Esophagus muscularis mucosa (tissue), 4 donors: ENCODE measurements at regions not wholly inside any gene's neighbourhood (a gene's known extent, or its start where the extent isn't known, plus 50 kb on each side); places are given as distances from the start of the nearest gene placed in this dataset.

Experiments used
- DNase-seq: peaks from one replicate; pipeline ENCODE4 v3.0.0-alpha.2; 2017; ENCODE audit errors: extremely low spot score
- H3K27ac ChIP-seq, 4 donors: fragments of 200-600 bp; sonication (generic); replicated peaks in 1 of 4; 1 replicate in 3 of 4; 2 replicates in 1 of 4; pipeline ENCODE4 v1.5.1; 2016 to 2019; ENCODE audit warnings: mild to moderate bottlenecking in 1 of 4
- H3K27me3 ChIP-seq, 4 donors: fragments of 200-600 bp; sonication (generic); one replicate each; pipeline versions ENCODE4 v1.5.1 to v1.6.0; 2016 to 2019
- H3K36me3 ChIP-seq, 4 donors: fragments of 200-600 bp; sonication (generic); one replicate each; pipeline ENCODE4 v1.5.1; 2016 to 2019
- H3K4me1 ChIP-seq, 4 donors: fragments of 200-600 bp; sonication (generic); one replicate each; pipeline ENCODE4 v1.5.1; 2016 to 2019
- H3K4me3 ChIP-seq, 4 donors: fragments of 200-600 bp; sonication (generic); 1 replicate in 2 of 4; 2 replicates in 2 of 4; pipeline ENCODE4 v1.5.1; 2016 to 2019; ENCODE audit warnings: mild to moderate bottlenecking in 4 of 4, moderate library complexity in 1 of 4
- H3K9me3 ChIP-seq, 4 donors: fragments of 200-600 bp; sonication (generic); 1 replicate in 3 of 4; 2 replicates in 1 of 4; pipeline ENCODE4 v1.5.1; 2016 to 2019
- CTCF ChIP-seq, 3 experiments: fragments of 200-600 bp in 2 of 3; fragments of 450-650 bp in 1 of 3; sonication (generic) in 2 of 3; IDR thresholded peaks; one replicate each; pipeline ENCODE4 v1.5.1; 2017 to 2019; ENCODE audit warnings: antibody characterized with exemption in 3 of 3, mild to moderate bottlenecking in 2 of 3, moderate library complexity in 1 of 3
- EP300 ChIP-seq: sonication (generic); formaldehyde crosslinking; IDR thresholded peaks from one replicate; pipeline ENCODE4 v1.6.1; 2017; ENCODE audit warnings: antibody characterized with exemption
- POLR2A ChIP-seq: fragments of 450-650 bp; IDR thresholded peaks from one replicate; pipeline ENCODE4 v1.6.1; 2017; ENCODE audit warnings: antibody characterized with exemption, moderate library complexity, mild to moderate bottlenecking, low read depth
- POLR2AphosphoS5 ChIP-seq, 2 donors: sonication (generic); formaldehyde crosslinking; IDR thresholded peaks; one replicate each; pipeline ENCODE4 v1.6.1; 2017; ENCODE audit warnings: antibody characterized with exemption in 2 of 2
- WGBS: methylation state at CpG from one replicate; pipeline ENCODE4 v1.1.5; 2018; 5-methylcytosine and 5-hydroxymethylcytosine counted together
- intact Hi-C: fragments of 100-400 bp; cut with DNase I; formaldehyde crosslinking; loops from one replicate; pipeline ENCODE4 v1.15.1; 2023

- no peak for DNase-seq
- no peak overlapping the region for H3K27ac ChIP-seq
- H3K36me3 ChIP-seq, result no peaks in the 10 kb centered on the region
- no peak overlapping the region for H3K4me3 ChIP-seq
- no peaks in the 10 kb centered on the region for H3K9me3 ChIP-seq
- intact Hi-C loops, result no loop called here
- no peak for TF ChIP-seq POLR2AphosphoS5 (IDR thresholded peaks at IDR 0.05)
- no peak for TF ChIP-seq POLR2A
- no peak for TF ChIP-seq EP300
- no peak for TF ChIP-seq CTCF (IDR thresholded peaks at IDR 0.05)
- 90% methylated on average over 7 of the region's 7 CpGs for WGBS
- H3K4me1 ChIP-seq, result no peaks in the 10 kb centered on the region
- no peaks in the 10 kb centered on the region for H3K27me3 ChIP-seq
Measured at GRCh38 chr2:59322005-59322404, 1080.9 kb upstream of the FANCL start.

GRCh38 chr2:59314031-59314766, 1073.1 kb upstream of the FANCL start:
- no peak for DNase-seq
- TF ChIP-seq POLR2A (no peak), POLR2AphosphoS5 (IDR thresholded peaks at IDR 0.05) (no peak), CTCF (IDR thresholded peaks at IDR 0.05) (no peak), EP300 (no peak)
- Histone ChIP-seq H3K9me3 (no peaks in the 10 kb centered on the region), H3K36me3 (no peaks in the 10 kb centered on the region), H3K4me1 (no peaks in the 10 kb centered on the region), H3K4me3 (no peak overlapping the region), H3K27ac (no peak overlapping the region), H3K27me3 (no peaks in the 10 kb centered on the region)
- intact Hi-C loops, result no loop called here
- 89% methylated on average over 16 of the region's 16 CpGs for WGBS

GRCh38 chr2:59312967-59313940, 1072.1 kb upstream of the FANCL start:
- no peak for TF ChIP-seq EP300
- no peak for TF ChIP-seq POLR2A
- TF ChIP-seq CTCF (IDR thresholded peaks at IDR 0.05), result no peak
- TF ChIP-seq POLR2AphosphoS5 (IDR thresholded peaks at IDR 0.05), result no peak
- Histone ChIP-seq H3K36me3 (no peaks in the 10 kb centered on the region), H3K9me3 (no peaks in the 10 kb centered on the region), H3K27me3 (no peaks in the 10 kb centered on the region), H3K4me3 (no peak overlapping the region), H3K4me1 (no peaks in the 10 kb centered on the region), H3K27ac (no peak overlapping the region)
- intact Hi-C loops, result no loop called here
- 64% methylated on average over 11 of the region's 11 CpGs for WGBS
- no peak for DNase-seq

- Histone ChIP-seq H3K27ac (no peak overlapping the region), H3K4me1 (no peaks in the 10 kb centered on the region), H3K4me3 (no peak overlapping the region), H3K9me3 (no peaks in the 10 kb centered on the region), H3K27me3 (no peaks in the 10 kb centered on the region), H3K36me3 (no peaks in the 10 kb centered on the region)
- intact Hi-C loops, result no loop called here
- TF ChIP-seq POLR2AphosphoS5 (IDR thresholded peaks at IDR 0.05) (no peak), POLR2A (no peak)
- DNase-seq, result no peak
- WGBS, result 76% methylated on average over 1 of the region's 1 CpG
Measured at GRCh38 chr2:59312029-59312428, 1070.9 kb upstream of the FANCL start.

GRCh38 chr2:59308108-59308507, 1067.0 kb upstream of the FANCL start:
- intact Hi-C loops, result loop anchor here (10.0 kb wide), 1 partner anchor 1277 kb away; no protein-coding TSS in a partner anchor
- no peak for DNase-seq

More at GRCh38 chr2:59308108-59308507, 1067.0 kb upstream of the FANCL start:
- Histone ChIP-seq H3K27ac (no peak overlapping the region), H3K4me3 (no peak overlapping the region), H3K4me1 (no peaks in the 10 kb centered on the region), H3K36me3 (no peaks in the 10 kb centered on the region), H3K9me3 (no peaks in the 10 kb centered on the region), H3K27me3 (no peaks in the 10 kb centered on the region)
- WGBS, result 64% methylated on average over 4 of the region's 4 CpGs
- TF ChIP-seq POLR2A (no peak), CTCF (IDR thresholded peaks at IDR 0.05) (no peak), EP300 (no peak), POLR2AphosphoS5 (IDR thresholded peaks at IDR 0.05) (no peak)
